Colonic mucosa (tissue), 4 donors: ENCODE measurements at regions not wholly inside any gene's neighbourhood (a gene's known extent, or its start where the extent isn't known, plus 50 kb on each side); places are given as distances from the start of the nearest gene placed in this dataset.

Experiments
- DNase-seq: peaks from one replicate; pipeline ENCODE4 v3.0.0-alpha.2; 2020
- H3K27ac ChIP-seq: fragments of 200-600 bp; one replicate; pipeline ENCODE4 v1.8.0; 2021
- H3K27me3 ChIP-seq: fragments of 200-600 bp; one replicate; pipeline ENCODE4 v1.8.0; 2021
- H3K36me3 ChIP-seq: fragments of 200-600 bp; one replicate; pipeline ENCODE4 v1.8.0; 2021
- H3K4me1 ChIP-seq: fragments of 200-600 bp; one replicate; pipeline ENCODE4 v1.8.0; 2021; ENCODE audit warnings: mild to moderate bottlenecking
- H3K4me3 ChIP-seq: fragments of 200-600 bp; one replicate; pipeline ENCODE4 v1.8.0; 2021
- H3K9ac ChIP-seq, 2 donors: one replicate each; pipeline ENCODE4 v1.7.0; 2013; ENCODE audit warnings: control low read depth in 2 of 2, low read depth in 2 of 2, low read length in 2 of 2
- H3K9me3 ChIP-seq: fragments of 200-600 bp; one replicate; pipeline ENCODE4 v1.8.0; 2021
- CTCF ChIP-seq: fragments of 200-600 bp; IDR thresholded peaks from one replicate; pipeline ENCODE4 v1.8.0; 2022; ENCODE audit warnings: antibody characterized with exemption, mild to moderate bottlenecking
- intact Hi-C: fragments of 100-400 bp; cut with DNase I; formaldehyde crosslinking; loops from one replicate; pipeline ENCODE4 v1.14.1; 2022
- donor health status: healthy.
- donor health status: DM: no; HTN: no; CAD: no.
- donor health status: DM: no; HTN: no; CAD: no.

GRCh38 chr15:38054488-38054887 lies 120.0 kb downstream of the TMCO5A start:
- no peaks in the 10 kb centered on the region for H3K36me3 ChIP-seq
- H3K9me3 ChIP-seq, result no peaks in the 10 kb centered on the region
- H3K27ac ChIP-seq, result no peak overlapping the region
- no peaks in the 10 kb centered on the region for H3K4me1 ChIP-seq
- no peaks in the 10 kb centered on the region for H3K27me3 ChIP-seq
- intact Hi-C loops, result no loop called here
- no peak for TF ChIP-seq CTCF
- no peak for DNase-seq
- H3K9ac ChIP-seq, result no peak overlapping the region
- no peak overlapping the region for H3K4me3 ChIP-seq

GRCh38 chr15:38058596-38059075 lies 124.2 kb downstream of the TMCO5A start:
- no peak overlapping the region for H3K9ac ChIP-seq
- no peaks in the 10 kb centered on the region for H3K36me3 ChIP-seq
- H3K9me3 ChIP-seq, result no peaks in the 10 kb centered on the region
- DNase-seq, result no peak
- intact Hi-C loops, result no loop called here
- no peaks in the 10 kb centered on the region for H3K27me3 ChIP-seq
- peaks cover 4% of the 10 kb centered on the region for H3K4me1 ChIP-seq
- no peak overlapping the region for H3K4me3 ChIP-seq
- no peak overlapping the region for H3K27ac ChIP-seq
- TF ChIP-seq CTCF, result no peak

- TF ChIP-seq CTCF, result no peak
- intact Hi-C loops, result no loop called here
- DNase-seq, result no peak
- no peaks in the 10 kb centered on the region for H3K9me3 ChIP-seq
- H3K4me3 ChIP-seq, result no peak overlapping the region
- no peaks in the 10 kb centered on the region for H3K27me3 ChIP-seq
- H3K9ac ChIP-seq, result no peak overlapping the region
- peaks cover 4% of the 10 kb centered on the region for H3K4me1 ChIP-seq
- H3K36me3 ChIP-seq, result no peaks in the 10 kb centered on the region
- no peak overlapping the region for H3K27ac ChIP-seq
These were observed 125.2 kb downstream of the TMCO5A start for GRCh38 chr15:38059665-38060064.

GRCh38 chr15:38061856-38062649 lies 127.6 kb downstream of the TMCO5A start:
- Histone ChIP-seq H3K36me3 (no peaks in the 10 kb centered on the region), H3K9ac (no peak overlapping the region), H3K27me3 (no peaks in the 10 kb centered on the region), H3K9me3 (no peaks in the 10 kb centered on the region), H3K4me1 (peaks cover 4% of the 10 kb centered on the region), H3K4me3 (no peak overlapping the region), H3K27ac (no peak overlapping the region)
- intact Hi-C loops, result no loop called here
- DNase-seq, result no peak
- no peak for TF ChIP-seq CTCF

GRCh38 chr15:38062696-38063095 lies 128.3 kb downstream of the TMCO5A start:
- intact Hi-C loops, result no loop called here
- DNase-seq, result no peak
- peaks cover 4% of the 10 kb centered on the region for H3K4me1 ChIP-seq
- H3K4me3 ChIP-seq, result no peak overlapping the region
- H3K27ac ChIP-seq, result no peak overlapping the region
- no peaks in the 10 kb centered on the region for H3K27me3 ChIP-seq
- no peak for TF ChIP-seq CTCF
- H3K36me3 ChIP-seq, result no peaks in the 10 kb centered on the region
- no peak overlapping the region for H3K9ac ChIP-seq
- H3K9me3 ChIP-seq, result no peaks in the 10 kb centered on the region
